GM19193 (cell line): ENCODE measurements at regions not wholly inside any gene's neighbourhood (a gene's known extent, or its start where the extent isn't known, plus 50 kb on each side); places are given as distances from the start of the nearest gene placed in this dataset.

Experiments used
- POLR2A ChIP-seq: IDR thresholded peaks from 4 replicates; pipeline ENCODE4 v1.6.1; 2011; ENCODE audit not compliant: insufficient read depth, insufficient read length; ENCODE audit errors: extremely low read depth

DNA sequence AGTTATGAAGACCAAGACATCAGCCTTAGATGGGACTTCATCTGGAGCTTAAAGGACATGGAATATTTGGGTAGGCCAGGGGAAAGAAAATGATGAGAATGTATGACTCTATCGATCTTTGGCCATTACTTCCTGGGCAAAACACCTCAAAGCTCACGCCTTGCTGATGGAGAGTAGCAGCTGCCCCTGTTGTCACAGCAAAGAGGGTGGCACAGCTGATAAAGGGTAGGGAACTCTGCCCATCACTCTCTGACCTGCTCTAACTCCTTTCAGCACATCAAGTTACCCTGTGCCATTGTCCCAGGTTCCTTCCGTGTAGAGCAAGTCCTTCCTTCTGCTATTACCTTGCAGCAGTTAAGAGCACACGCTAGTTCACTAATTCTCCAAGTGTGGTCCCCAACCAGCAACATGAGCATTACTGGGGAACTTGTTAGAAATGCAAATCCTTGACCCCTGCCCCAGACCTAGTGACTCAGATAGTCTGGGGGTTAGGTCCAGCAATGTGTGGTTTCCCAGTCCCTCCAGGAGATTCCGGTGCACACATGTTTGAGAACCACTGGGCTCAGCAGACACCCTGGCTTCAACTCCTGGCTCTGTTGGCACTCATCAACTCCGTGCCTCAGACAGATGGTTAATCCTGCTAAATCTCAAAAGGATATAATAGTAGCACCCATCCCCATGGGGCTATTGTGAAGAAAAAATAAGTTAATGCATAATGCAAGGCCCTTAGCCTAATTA lies 93.7 kb upstream of the EEA1 start:
- TF ChIP-seq POLR2A: no peak

GRCh38 chr12:93025145-93026103 lies 96.3 kb upstream of the EEA1 start:
- no peak for TF ChIP-seq POLR2A

GRCh38 chr12:93027041-93027440 lies 97.9 kb upstream of the EEA1 start:
- no peak for TF ChIP-seq POLR2A

DNA sequence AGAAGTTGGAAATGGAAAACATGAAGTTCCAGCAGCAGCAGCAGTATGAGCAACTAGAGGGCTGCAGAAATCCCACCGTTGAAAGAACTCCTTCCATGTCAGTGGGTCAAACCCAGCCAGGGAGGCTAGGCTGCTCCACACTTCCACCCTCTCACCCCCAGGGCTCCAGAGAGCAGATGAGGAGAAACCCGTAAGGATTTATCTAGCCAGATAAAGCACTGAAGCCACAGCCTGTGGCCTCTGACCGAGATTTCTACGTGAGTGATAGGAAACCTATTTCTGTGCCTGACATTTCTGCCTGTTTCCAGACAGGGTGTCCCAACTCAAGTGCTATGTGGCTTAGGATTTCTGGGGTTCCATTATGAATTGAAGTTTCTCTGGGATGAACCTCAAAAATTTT lies 100.0 kb upstream of the EEA1 start:
- no peak for TF ChIP-seq POLR2A

- no peak for TF ChIP-seq POLR2A
These were observed 101.9 kb upstream of the EEA1 start for GRCh38 chr12:93031028-93031427.

GRCh38 chr12:93032758-93033157 lies 103.7 kb upstream of the EEA1 start:
- no peak for TF ChIP-seq POLR2A

DNA sequence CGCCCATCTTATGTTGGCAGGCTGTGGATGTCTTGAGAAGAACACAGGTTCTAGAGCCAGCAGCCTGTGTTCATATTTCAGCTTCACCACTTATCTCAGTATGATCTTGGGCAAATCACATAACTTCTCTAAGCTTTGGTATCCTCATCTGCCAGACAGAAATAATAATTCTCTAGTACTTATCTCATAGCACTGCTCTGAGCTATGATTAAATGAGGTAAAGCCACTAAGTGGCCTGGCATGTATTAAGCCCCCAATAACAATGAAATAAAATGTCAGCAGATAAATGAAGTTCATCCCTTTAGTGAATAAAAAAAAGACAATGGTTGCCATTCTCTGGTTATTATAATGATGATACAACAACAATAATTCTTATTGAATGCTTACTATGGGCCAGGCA lies 104.9 kb upstream of the EEA1 start:
- TF ChIP-seq POLR2A: no peak

- no peak for TF ChIP-seq POLR2A
These were observed 110.0 kb upstream of the EEA1 start for GRCh38 chr12:93039062-93039461.

GRCh38 chr12:93039930-93040329 lies 110.8 kb upstream of the EEA1 start:
- TF ChIP-seq POLR2A: no peak

- TF ChIP-seq POLR2A: no peak
These were observed 111.3 kb upstream of the EEA1 start for GRCh38 chr12:93040367-93040766.

DNA sequence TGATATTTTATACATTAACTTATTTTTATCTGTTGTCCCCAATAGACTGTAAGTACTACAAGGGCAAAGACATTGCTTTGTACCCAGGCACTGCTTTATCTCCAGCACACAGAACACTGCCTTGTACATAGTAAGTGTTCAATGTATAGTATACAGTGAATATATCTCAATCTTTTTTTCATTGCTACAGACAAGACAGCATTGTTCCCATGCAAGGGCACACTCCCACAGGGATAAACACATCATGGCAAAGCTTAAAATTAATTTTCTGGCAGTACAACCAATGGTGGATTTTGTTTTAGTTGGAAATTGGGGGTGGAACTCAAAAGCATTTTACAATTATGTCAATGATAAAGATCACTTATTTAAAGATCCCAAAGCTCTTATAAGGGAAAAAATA lies 112.3 kb upstream of the EEA1 start:
- TF ChIP-seq POLR2A: no peak

- no peak for TF ChIP-seq POLR2A
These were observed 113.2 kb upstream of the EEA1 start for GRCh38 chr12:93042283-93042682.

DNA sequence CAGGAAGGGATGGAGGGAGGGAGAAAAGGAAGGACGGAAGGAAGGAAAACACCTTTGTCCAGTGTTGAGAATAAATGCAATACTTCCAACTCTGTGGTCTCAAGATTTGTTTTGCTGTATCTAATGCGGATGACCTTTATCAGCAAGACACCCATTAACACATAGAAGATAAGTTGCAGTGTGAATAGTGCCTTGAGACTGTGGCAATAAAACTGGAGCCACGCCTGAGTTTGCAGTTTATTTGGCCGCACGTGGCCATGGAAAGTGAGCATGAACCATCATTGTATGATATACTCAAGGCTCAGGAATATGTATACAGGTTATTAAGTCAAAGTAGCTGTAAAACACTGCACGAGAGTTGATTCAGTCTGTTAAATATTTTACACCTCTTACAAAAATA lies 113.6 kb upstream of the EEA1 start:
- no peak for TF ChIP-seq POLR2A

- no peak for TF ChIP-seq POLR2A
These were observed 114.2 kb upstream of the EEA1 start for GRCh38 chr12:93043192-93043876.

DNA sequence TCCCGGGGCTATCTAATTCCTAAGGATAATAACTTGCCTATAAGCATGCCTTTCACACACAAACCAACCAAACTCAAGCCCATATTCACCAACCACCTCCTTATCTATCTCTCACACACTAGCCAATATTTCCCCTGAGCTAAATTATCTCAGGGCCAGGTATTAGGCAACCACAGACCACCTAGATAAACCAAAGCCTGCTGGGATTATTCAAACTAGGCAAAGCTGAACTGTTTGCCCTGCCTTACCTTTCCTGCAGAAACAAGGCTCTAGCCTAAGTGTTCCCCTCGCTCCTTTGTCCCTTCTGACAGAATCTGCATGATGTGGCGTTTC lies 114.7 kb upstream of the EEA1 start:
- no peak for TF ChIP-seq POLR2A

DNA sequence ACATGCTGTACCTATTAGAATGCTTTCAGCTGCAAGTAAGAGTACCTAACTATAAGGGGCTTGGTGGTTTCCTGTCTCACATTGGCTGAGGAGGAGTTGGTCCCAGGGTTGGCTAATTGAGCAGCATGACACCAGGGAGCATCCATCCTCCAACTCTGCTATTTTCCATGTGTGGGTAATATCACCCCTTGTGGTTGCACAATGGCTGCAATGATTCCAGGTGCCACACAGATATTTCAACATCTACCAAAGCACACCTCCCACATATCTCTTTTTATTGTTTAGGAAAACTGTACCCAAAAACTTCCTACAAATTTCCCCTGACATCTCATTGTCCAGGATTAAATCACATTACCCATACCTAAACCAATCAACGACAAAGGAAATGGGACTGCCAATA lies 118.0 kb upstream of the EEA1 start:
- TF ChIP-seq POLR2A: no peak

DNA sequence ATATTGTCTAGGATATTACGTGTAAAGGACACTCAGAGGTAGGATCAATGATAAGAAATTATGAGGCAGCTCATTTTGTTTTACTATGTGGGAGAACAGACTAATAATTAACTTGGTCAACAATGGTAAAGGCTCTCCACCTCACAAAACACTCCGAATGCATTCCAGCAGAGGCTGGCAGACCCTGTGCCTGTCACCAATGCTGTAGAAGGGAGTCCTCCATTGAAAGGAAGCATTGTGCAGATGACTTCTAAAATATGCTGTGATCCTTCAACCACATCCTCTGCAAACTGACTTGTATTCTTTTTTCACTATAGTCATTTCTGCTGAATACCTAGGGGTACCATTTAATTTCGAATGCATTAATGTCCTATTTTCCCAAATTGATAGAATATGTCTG lies 119.6 kb upstream of the EEA1 start:
- no peak for TF ChIP-seq POLR2A
